Testis (tissue), 2 donors: ENCODE measurements at regions not wholly inside any gene's neighbourhood (a gene's known extent, or its start where the extent isn't known, plus 50 kb on each side); places are given as distances from the start of the nearest gene placed in this dataset.

Experiments
- POLR2A ChIP-seq: fragments of 450-650 bp; IDR thresholded peaks from one replicate; pipeline ENCODE4 v1.6.1; 2017; ENCODE audit warnings: antibody characterized with exemption, mild to moderate bottlenecking, moderate library complexity
- TF ChIP-seq, protein P1 (sequence below), 3 experiments: fragments of 450-650 bp in 2 of 3; fragments of 200-600 bp in 1 of 3; sonication (generic) in 1 of 3; IDR thresholded peaks; one replicate each; pipeline ENCODE4 v1.5.1; 2016 to 2019; ENCODE audit warnings: antibody characterized with exemption in 3 of 3, mild to moderate bottlenecking in 2 of 3, moderate library complexity in 1 of 3

DNA sequence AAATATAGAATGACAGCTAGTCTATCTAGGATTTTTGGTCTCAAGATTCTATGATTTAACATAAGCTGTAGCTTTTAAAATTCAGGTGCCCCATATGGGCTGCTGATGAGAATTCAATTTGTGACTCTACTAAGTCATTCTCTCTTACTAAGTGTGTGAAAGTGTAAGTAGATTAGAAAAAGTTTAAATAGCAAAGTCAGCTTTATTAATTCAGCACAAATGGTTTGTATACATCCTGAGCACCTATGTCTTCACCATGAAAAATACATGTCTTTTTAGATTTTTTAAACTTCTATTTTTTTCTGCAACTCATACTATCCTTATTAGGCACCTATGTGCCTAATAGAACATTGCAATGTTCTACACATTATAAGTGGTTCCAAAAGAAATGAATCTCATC, 157.1 kb downstream of the METTL4 start:
- TF ChIP-seq, protein P1, sequence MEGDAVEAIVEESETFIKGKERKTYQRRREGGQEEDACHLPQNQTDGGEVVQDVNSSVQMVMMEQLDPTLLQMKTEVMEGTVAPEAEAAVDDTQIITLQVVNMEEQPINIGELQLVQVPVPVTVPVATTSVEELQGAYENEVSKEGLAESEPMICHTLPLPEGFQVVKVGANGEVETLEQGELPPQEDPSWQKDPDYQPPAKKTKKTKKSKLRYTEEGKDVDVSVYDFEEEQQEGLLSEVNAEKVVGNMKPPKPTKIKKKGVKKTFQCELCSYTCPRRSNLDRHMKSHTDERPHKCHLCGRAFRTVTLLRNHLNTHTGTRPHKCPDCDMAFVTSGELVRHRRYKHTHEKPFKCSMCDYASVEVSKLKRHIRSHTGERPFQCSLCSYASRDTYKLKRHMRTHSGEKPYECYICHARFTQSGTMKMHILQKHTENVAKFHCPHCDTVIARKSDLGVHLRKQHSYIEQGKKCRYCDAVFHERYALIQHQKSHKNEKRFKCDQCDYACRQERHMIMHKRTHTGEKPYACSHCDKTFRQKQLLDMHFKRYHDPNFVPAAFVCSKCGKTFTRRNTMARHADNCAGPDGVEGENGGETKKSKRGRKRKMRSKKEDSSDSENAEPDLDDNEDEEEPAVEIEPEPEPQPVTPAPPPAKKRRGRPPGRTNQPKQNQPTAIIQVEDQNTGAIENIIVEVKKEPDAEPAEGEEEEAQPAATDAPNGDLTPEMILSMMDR (IDR thresholded peaks at IDR 0.05): no peak
- no peak for TF ChIP-seq POLR2A
